Astrocyte (in vitro differentiated cells and primary cell): ENCODE measurements at regions not wholly inside any gene's neighbourhood (a gene's known extent, or its start where the extent isn't known, plus 50 kb on each side); places are given as distances from the start of the nearest gene placed in this dataset.

Source experiments
- EZH2 ChIP-seq: IDR thresholded peaks from 2 replicates; pipeline ENCODE4 v1.6.1; 2012; ENCODE audit warnings: mild to moderate bottlenecking, low read length, inconsistent platforms; ENCODE audit not compliant: insufficient read depth
- TF ChIP-seq, protein P1 (sequence below): IDR thresholded peaks from 2 replicates; pipeline ENCODE4 v1.5.1; 2011; ENCODE audit warnings: low read depth, mild to moderate bottlenecking, inconsistent platforms, low read length, moderate library complexity; ENCODE audit not compliant: insufficient read depth

DNA sequence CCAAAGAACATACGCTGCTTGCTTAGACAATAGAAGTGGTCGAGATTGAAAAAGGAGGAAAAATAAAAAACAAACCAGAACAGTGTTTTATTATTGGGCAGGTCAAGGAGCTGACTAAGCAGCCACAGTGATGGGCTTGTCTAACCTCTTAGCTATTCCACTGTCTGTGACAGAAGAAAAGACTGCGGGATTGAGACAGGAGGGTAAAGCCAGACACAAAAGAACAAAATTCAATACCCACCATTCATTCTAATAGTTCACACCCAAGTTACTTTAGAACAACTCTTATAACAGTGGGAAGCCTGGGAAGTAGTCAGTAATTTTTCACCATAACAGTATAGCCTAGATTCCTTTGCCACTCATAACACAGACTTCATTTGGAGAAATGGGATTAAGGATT is 435.4 kb downstream of the MFSD1 start:
- TF ChIP-seq, protein P1, sequence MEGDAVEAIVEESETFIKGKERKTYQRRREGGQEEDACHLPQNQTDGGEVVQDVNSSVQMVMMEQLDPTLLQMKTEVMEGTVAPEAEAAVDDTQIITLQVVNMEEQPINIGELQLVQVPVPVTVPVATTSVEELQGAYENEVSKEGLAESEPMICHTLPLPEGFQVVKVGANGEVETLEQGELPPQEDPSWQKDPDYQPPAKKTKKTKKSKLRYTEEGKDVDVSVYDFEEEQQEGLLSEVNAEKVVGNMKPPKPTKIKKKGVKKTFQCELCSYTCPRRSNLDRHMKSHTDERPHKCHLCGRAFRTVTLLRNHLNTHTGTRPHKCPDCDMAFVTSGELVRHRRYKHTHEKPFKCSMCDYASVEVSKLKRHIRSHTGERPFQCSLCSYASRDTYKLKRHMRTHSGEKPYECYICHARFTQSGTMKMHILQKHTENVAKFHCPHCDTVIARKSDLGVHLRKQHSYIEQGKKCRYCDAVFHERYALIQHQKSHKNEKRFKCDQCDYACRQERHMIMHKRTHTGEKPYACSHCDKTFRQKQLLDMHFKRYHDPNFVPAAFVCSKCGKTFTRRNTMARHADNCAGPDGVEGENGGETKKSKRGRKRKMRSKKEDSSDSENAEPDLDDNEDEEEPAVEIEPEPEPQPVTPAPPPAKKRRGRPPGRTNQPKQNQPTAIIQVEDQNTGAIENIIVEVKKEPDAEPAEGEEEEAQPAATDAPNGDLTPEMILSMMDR: no peak
- no peak for TF ChIP-seq EZH2
